ENCODE measurements at regions not wholly inside any gene's neighbourhood (a gene's known extent, or its start where the extent isn't known, plus 50 kb on each side); places are given as distances from the start of the nearest gene placed in this dataset.

DNA sequence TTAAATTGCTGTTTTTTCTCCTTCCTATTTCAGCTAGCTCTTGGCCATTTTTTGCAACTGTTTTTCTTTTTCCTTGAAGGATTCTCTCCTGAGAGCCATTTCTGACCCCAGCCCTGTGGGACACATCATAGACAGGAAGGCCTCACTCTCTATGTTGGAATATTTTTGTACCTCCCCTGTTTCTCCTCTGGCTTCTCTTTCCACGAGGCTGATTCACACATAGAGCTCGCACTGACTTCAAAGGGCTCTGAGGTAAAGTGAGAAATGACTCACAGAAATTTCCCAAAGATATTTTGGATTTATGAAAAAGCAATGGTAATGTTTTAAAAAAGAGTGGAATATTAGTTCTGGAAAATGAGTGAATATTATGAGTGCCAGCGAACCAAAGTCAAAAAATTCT is 181.7 kb upstream of the IGFBP7 start:
- no peaks in the 10 kb centered on the region for H3K36me3 Mint-ChIP-seq (ENCODE audit: unreplicated experiment)
- H3K9me3 Mint-ChIP-seq (ENCODE audit: unreplicated experiment) = no peaks in the 10 kb centered on the region
- H3K4me3 Mint-ChIP-seq (ENCODE audit: unreplicated experiment) = no peak overlapping the region
- H3K27ac Mint-ChIP-seq (ENCODE audit: unreplicated experiment) = no peak overlapping the region
- TF ChIP-seq, protein P1, sequence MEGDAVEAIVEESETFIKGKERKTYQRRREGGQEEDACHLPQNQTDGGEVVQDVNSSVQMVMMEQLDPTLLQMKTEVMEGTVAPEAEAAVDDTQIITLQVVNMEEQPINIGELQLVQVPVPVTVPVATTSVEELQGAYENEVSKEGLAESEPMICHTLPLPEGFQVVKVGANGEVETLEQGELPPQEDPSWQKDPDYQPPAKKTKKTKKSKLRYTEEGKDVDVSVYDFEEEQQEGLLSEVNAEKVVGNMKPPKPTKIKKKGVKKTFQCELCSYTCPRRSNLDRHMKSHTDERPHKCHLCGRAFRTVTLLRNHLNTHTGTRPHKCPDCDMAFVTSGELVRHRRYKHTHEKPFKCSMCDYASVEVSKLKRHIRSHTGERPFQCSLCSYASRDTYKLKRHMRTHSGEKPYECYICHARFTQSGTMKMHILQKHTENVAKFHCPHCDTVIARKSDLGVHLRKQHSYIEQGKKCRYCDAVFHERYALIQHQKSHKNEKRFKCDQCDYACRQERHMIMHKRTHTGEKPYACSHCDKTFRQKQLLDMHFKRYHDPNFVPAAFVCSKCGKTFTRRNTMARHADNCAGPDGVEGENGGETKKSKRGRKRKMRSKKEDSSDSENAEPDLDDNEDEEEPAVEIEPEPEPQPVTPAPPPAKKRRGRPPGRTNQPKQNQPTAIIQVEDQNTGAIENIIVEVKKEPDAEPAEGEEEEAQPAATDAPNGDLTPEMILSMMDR (IDR thresholded peaks at IDR 0.05) = no peak
- DNase-seq (ENCODE audit: extremely low spot score, unreplicated experiment) = no peak
- H3K27me3 Mint-ChIP-seq (ENCODE audit: unreplicated experiment) = peaks cover 71% of the 10 kb centered on the region
- H3K4me1 Mint-ChIP-seq (ENCODE audit: unreplicated experiment) = no peaks in the 10 kb centered on the region

DNA sequence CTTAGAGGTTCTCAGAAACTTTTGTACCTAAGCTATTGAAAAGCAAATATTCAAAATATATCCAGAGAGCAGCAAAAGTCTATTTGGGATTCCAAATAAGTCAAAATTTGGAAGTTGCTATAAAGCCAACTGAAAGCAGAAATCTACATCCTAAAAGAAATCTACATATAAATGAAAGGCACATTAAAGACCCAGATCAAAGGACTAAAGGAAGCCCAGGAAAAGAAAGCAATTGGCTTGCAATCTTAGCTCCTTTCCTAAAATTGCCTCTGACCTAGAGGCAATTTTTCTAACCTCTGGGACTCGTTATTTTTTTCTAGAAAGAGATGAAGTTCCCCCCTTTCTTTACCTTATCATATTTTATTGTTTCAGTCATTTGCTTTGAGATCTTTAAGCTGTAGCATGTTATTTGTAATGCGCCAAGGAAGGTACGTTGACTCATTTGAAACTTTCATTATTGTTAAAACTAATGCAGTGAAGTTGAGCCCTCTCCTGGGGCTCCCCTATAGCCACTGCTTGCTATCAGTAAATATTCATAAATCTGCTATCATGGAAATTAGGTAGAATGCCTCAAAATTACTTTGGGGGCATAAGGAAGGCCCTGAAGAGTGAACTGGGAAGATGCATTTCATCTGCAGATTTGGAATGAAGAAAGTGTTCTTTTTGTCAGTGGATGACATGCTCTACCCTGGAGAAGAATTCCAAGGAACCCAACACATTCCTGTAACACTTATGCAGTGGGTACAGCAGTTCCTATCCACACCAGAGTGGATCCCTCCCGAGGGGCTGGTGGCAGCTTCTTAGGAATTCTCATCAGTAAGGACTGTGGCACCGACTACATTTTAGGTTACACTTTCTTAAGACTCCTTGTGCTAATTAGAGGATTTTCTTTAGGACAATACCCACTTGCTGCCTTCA is 177.8 kb upstream of the IGFBP7 start:
- H3K27me3 Mint-ChIP-seq (ENCODE audit: unreplicated experiment) = peaks cover 61% of the 10 kb centered on the region
- no peak overlapping the region for H3K27ac Mint-ChIP-seq (ENCODE audit: unreplicated experiment)
- no peaks in the 10 kb centered on the region for H3K36me3 Mint-ChIP-seq (ENCODE audit: unreplicated experiment)
- no peak overlapping the region for H3K4me3 Mint-ChIP-seq (ENCODE audit: unreplicated experiment)
- H3K4me1 Mint-ChIP-seq (ENCODE audit: unreplicated experiment) = no peaks in the 10 kb centered on the region
- no peak for DNase-seq (ENCODE audit: extremely low spot score, unreplicated experiment)
- TF ChIP-seq, protein P1 (IDR thresholded peaks at IDR 0.05) = no peak
- no peaks in the 10 kb centered on the region for H3K9me3 Mint-ChIP-seq (ENCODE audit: unreplicated experiment)

DNA sequence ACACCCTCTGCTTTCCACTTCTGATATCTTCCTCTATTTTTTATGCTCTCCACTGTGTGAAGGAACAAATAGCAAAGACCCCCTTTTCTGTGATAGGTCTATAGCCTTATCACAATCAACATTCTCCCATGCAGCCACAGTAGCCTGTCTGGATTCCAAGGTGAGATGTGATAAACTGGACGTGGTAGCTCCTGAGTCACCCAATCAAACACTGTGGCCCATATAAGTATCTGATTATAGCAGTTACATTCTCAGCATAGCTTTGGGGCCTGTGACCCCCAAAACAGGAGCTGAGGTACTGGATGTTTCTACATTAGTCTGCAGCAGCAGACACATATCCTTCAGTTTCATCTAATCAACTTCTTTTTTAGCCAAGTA is 172.7 kb upstream of the IGFBP7 start:
- TF ChIP-seq, protein P1 (IDR thresholded peaks at IDR 0.05) = no peak
- Mint-ChIP-seq H3K36me3 (ENCODE audit: unreplicated experiment) (no peaks in the 10 kb centered on the region), H3K27ac (ENCODE audit: unreplicated experiment) (no peak overlapping the region), H3K4me1 (ENCODE audit: unreplicated experiment) (no peaks in the 10 kb centered on the region), H3K9me3 (ENCODE audit: unreplicated experiment) (no peaks in the 10 kb centered on the region), H3K27me3 (ENCODE audit: unreplicated experiment) (peaks cover 36% of the 10 kb centered on the region), H3K4me3 (ENCODE audit: unreplicated experiment) (no peak overlapping the region)
- no peak for DNase-seq (ENCODE audit: extremely low spot score, unreplicated experiment)

DNA sequence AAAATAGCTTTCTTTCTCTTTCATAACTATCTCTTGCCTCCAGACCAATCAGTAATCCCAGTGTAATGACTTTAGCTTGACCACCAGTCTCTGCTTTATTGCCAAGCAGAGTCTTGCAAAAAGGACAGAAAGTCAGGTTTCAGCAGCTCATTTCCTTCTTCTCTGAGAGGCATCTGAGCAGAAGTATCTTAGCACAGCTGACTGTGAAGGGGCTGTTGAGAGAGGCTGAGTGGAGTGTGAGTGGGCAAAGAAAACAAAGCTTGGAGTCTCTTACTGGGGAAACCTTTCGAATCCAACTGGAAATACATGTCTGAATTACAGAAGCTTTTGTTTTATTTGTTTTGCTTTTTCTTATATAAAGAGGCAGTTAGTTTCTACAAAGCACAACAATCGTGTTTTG is 170.3 kb upstream of the IGFBP7 start:
- H3K27me3 Mint-ChIP-seq (ENCODE audit: unreplicated experiment) = peaks cover 40% of the 10 kb centered on the region
- no peak for DNase-seq (ENCODE audit: extremely low spot score, unreplicated experiment)
- TF ChIP-seq, protein P1 (IDR thresholded peaks at IDR 0.05) = no peak
- no peak overlapping the region for H3K27ac Mint-ChIP-seq (ENCODE audit: unreplicated experiment)
- H3K4me1 Mint-ChIP-seq (ENCODE audit: unreplicated experiment) = no peaks in the 10 kb centered on the region
- no peaks in the 10 kb centered on the region for H3K9me3 Mint-ChIP-seq (ENCODE audit: unreplicated experiment)
- H3K36me3 Mint-ChIP-seq (ENCODE audit: unreplicated experiment) = no peaks in the 10 kb centered on the region
- no peak overlapping the region for H3K4me3 Mint-ChIP-seq (ENCODE audit: unreplicated experiment)

DNA sequence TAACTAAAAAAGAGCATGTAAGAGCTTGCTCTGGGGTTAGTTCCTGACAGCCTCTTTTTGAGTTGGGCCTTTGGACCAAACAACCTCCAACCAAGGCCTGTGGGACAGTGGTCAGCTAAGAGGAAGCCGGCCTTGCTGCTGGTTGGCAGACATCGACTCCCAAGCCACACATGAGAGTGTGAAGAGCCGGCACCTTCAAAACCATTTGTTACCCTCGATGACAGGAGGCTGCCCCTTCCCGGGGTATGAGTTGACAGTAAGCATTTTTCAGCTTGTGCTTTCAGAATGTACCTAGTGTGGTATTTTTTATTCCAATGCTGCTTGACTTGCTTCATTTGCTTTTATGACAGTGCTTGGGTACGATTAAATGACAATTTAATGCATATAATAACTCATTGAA is 168.6 kb upstream of the IGFBP7 start:
- no peak overlapping the region for H3K27ac Mint-ChIP-seq (ENCODE audit: unreplicated experiment)

More for the DNA sequence above, 168.6 kb upstream of the IGFBP7 start:
- H3K36me3 Mint-ChIP-seq (ENCODE audit: unreplicated experiment) = no peaks in the 10 kb centered on the region
- peaks cover 41% of the 10 kb centered on the region for H3K27me3 Mint-ChIP-seq (ENCODE audit: unreplicated experiment)
- H3K4me1 Mint-ChIP-seq (ENCODE audit: unreplicated experiment) = no peaks in the 10 kb centered on the region
- DNase-seq (ENCODE audit: extremely low spot score, unreplicated experiment) = no peak
- no peak overlapping the region for H3K4me3 Mint-ChIP-seq (ENCODE audit: unreplicated experiment)
- H3K9me3 Mint-ChIP-seq (ENCODE audit: unreplicated experiment) = no peaks in the 10 kb centered on the region
- TF ChIP-seq, protein P1 (IDR thresholded peaks at IDR 0.05) = no peak

Measured in osteocyte (in vitro differentiated cells).